ENCODE measurements at regions not wholly inside any gene's neighbourhood (a gene's known extent, or its start where the extent isn't known, plus 50 kb on each side); places are given as distances from the start of the nearest gene placed in this dataset.

GRCh38 chr11:92848578-92848977, 120.9 kb upstream of the MTNR1B start:
- no peak for TF ChIP-seq CTCF (IDR thresholded peaks at IDR 0.05; ENCODE audit: low read depth, low read length, missing control alignments)
- no peak for DNase-seq (ENCODE audit: low read depth)

DNA sequence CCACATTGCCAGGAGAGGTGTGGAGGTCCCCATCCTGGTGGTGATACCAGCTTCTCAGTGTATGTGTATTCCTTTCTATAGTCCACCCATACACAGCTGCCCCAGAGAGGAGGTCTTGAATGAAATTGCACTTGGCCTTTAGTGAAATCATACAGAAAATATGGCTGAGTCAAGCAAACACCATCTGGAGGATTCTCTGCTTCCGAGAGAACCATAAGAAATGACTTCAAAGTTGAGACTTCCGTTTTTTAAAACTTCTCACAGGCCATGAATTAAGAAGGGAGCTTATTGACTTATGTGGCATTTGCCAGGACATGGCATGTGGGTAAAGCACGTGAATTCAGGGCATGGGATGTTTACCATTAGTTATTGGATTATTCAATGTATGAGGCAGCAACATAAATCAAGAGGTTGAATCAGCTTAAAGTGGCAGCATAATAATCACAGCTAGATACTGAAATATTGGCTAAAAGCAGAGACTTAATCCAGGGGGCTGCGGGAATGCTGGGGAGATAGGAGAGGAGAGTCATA, 119.1 kb upstream of the MTNR1B start:
- no peak overlapping the region for H3K4me3 ChIP-seq (ENCODE audit: low read depth, low read length)
- TF ChIP-seq CTCF (IDR thresholded peaks at IDR 0.05; ENCODE audit: low read depth, low read length, missing control alignments), result no peak
- no peak for DNase-seq (ENCODE audit: low read depth)

More at GRCh38 chr11:92848578-92848977, 120.9 kb upstream of the MTNR1B start:
- H3K4me3 ChIP-seq (ENCODE audit: low read depth, low read length), result no peak overlapping the region

- no peak for TF ChIP-seq CTCF (IDR thresholded peaks at IDR 0.05; ENCODE audit: low read depth, low read length, missing control alignments)
- no peak overlapping the region for H3K4me3 ChIP-seq (ENCODE audit: low read depth, low read length)
- DNase-seq (ENCODE audit: low read depth), result no peak
These were observed 117.2 kb upstream of the MTNR1B start for GRCh38 chr11:92852229-92852628.

DNA sequence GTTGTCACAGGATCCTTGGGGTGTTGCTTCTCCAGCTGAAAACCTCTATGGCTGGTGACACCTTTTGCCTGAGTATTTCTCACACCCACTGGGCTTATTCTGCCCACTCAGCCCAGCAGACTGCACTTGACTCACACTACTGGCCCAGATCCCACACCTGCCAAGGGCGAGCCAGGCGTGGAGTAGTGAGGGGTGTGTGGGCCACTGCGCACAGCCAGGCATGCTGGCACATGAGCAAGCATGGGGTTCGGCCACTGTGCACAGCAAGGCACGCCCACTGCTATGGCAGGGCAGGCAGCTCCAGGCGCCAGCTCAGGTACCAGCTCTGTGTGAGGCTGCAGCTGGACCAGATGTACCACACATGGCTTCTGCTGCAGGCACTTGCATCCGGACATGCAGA, 116.5 kb upstream of the MTNR1B start:
- TF ChIP-seq CTCF (IDR thresholded peaks at IDR 0.05; ENCODE audit: low read depth, low read length, missing control alignments), result no peak
- no peak for DNase-seq (ENCODE audit: low read depth)
- no peak overlapping the region for H3K4me3 ChIP-seq (ENCODE audit: low read depth, low read length)

GRCh38 chr11:92854162-92854561, 115.3 kb upstream of the MTNR1B start:
- no peak for TF ChIP-seq CTCF (IDR thresholded peaks at IDR 0.05; ENCODE audit: low read depth, low read length, missing control alignments)
- no peak for DNase-seq (ENCODE audit: low read depth)
- H3K4me3 ChIP-seq (ENCODE audit: low read depth, low read length), result no peak overlapping the region

GRCh38 chr11:92854952-92855351, 114.5 kb upstream of the MTNR1B start:
- no peak for TF ChIP-seq CTCF (IDR thresholded peaks at IDR 0.05; ENCODE audit: low read depth, low read length, missing control alignments)
- no peak for DNase-seq (ENCODE audit: low read depth)
- H3K4me3 ChIP-seq (ENCODE audit: low read depth, low read length), result no peak overlapping the region

DNA sequence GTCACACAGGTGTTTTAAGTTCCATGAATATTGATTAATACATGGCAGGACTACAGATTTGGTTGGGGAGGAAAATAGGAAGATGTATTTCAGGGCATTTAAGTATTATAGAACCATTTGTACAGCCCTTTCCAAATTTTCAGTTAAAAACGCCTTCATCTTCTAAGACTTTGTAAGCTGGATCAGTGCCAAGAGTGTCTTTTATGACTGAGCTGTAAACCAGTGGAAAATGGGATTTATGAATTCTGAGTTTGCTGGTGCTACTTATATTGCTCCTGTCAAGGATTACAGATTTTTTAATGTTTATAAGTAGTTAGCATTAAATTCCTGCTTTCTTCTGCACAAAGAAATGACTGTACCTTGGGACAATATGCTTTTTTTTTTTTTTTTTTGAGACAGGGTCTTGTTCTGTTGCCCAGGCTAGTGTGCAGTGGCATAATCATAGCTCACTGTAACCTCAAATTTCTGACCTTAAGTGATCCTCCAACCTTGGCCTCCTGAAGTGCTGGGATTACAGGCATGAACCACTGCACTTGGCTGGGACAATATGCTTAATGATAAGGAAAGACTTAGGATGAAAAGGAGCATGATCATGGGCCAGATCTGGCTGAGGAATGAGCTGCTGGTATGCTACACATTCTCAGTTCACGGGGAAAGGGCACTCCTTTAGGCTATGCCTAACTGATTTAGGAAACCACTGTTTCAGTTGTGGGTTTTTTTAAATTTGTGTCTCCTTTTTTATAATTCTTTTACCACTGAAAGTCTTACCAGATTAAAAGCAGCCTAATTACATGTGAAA, 113.6 kb upstream of the MTNR1B start:
- no peak for TF ChIP-seq CTCF (IDR thresholded peaks at IDR 0.05; ENCODE audit: low read depth, low read length, missing control alignments)
- H3K4me3 ChIP-seq (ENCODE audit: low read depth, low read length), result no peak overlapping the region
- no peak for DNase-seq (ENCODE audit: low read depth)

Measured in GM12864 (cell line).